A673 (cell line): ENCODE measurements at regions not wholly inside any gene's neighbourhood (a gene's known extent, or its start where the extent isn't known, plus 50 kb on each side); places are given as distances from the start of the nearest gene placed in this dataset.

Experiments
- EZH2 ChIP-seq: fragments of 200-600 bp; sonication (generic); IDR thresholded peaks from 2 replicates; pipeline ENCODE4 v1.6.1; 2017; ENCODE audit warnings: borderline replicate concordance, low read depth, mild to moderate bottlenecking, mixed read lengths, antibody characterized with exemption, low read length; ENCODE audit not compliant: poor library complexity, severe bottlenecking
- TF ChIP-seq, protein P1 (sequence below): fragments of 300-800, 200-600 bp; sonication (generic); conservative IDR thresholded peaks from 2 replicates; pipeline ENCODE4 v1.5.1; 2017; ENCODE audit warnings: low read depth, mild to moderate bottlenecking, antibody characterized with exemption, low read length, moderate library complexity, mixed read lengths

DNA sequence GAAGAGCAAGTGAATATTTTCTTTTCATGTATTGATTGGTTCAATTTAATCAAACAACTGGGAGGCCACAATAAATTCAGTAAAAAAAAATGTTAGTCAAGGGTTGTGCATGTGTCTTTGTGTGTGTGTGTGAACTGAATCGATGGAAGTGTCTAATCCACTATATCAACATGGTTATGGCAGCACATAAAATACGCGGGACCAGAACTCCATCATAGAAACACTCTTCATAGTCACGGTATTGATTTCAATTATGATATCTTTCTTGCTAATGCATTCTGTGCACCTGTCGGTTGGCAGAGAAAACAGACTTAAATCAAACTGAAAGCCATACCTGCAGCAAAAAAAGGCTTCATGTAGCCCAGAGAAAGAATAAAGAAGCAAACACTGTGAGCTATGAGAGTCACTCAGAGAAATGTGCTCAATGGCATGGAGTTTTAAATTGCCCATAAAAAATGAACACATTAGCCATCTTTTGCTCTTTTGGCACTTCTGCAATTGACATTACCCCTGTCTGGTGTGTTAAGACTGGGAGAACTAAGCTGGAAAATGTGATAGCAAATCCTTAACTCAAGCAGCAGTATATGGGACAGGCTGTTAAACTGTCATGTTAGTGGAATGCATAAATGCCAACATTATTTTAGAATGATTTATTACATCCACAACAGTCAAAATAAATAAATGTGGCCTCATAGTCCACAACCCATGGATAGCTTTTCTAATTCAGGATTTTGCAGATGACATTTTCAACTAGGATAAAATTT is 642.4 kb upstream of the C9orf72 start:
- TF ChIP-seq, protein P1, sequence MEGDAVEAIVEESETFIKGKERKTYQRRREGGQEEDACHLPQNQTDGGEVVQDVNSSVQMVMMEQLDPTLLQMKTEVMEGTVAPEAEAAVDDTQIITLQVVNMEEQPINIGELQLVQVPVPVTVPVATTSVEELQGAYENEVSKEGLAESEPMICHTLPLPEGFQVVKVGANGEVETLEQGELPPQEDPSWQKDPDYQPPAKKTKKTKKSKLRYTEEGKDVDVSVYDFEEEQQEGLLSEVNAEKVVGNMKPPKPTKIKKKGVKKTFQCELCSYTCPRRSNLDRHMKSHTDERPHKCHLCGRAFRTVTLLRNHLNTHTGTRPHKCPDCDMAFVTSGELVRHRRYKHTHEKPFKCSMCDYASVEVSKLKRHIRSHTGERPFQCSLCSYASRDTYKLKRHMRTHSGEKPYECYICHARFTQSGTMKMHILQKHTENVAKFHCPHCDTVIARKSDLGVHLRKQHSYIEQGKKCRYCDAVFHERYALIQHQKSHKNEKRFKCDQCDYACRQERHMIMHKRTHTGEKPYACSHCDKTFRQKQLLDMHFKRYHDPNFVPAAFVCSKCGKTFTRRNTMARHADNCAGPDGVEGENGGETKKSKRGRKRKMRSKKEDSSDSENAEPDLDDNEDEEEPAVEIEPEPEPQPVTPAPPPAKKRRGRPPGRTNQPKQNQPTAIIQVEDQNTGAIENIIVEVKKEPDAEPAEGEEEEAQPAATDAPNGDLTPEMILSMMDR = no peak
- TF ChIP-seq EZH2 = no peak
